ENCODE measurements at regions not wholly inside any gene's neighbourhood (a gene's known extent, or its start where the extent isn't known, plus 50 kb on each side); places are given as distances from the start of the nearest gene placed in this dataset.
A peak's percentile ranks its signal among the peaks of the same experiment; 100 is the strongest.

DNA sequence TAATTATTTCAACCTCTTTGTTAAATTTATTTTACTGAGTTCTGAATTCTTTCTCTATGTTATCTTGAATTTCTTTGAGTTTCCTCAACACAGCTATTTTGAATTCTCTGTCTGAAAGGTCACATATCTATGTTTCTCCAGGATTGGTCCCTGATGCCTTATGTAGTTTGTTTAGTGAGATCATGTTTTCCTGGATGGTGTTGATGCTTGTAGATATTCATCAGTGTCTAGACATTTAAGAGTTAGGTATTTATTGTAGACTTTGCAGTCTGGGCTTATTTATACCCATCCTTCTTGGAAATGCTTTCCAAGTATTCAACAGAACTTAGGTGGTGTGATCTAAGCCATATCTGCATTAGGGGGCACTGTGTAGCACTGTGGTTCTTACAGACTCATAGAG is 70.2 kb upstream of the SLC27A6 start:
- H3K4me2 ChIP-seq (ENCODE audit: low read depth, low read length, poor library complexity, severe bottlenecking): no peak overlapping the region

DNA sequence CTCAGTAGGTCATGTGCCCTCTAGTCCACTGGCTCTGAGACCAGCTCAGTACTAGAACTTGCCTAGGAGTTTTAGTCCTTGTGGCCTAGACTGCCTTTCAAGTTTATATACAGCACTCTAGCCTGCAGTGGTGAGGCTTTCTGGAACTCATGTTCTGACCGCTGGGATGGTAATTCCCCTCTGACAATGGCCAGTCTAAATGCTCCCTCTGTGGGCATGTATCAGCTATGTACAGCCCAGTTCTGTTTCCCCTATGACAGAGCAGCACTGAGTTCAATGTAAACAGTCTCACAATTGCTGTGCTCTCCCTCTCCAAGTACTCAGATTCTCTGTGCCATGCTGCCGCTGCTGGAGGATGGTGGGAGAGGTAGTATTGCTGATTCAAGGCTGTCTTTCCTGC is 68.6 kb upstream of the SLC27A6 start:
- no peak overlapping the region for H3K4me2 ChIP-seq (ENCODE audit: low read depth, low read length, poor library complexity, severe bottlenecking)
- H3K36me3 ChIP-seq (ENCODE audit: insufficient read depth, low read length): no peaks in the 10 kb centered on the region
- H3K79me2 ChIP-seq (ENCODE audit: low read length): no peaks in the 10 kb centered on the region
- DNase-seq: peak; percentile 20
- H3K9me3 ChIP-seq (ENCODE audit: low read length): no peaks in the 10 kb centered on the region
- no peaks in the 10 kb centered on the region for H3K27me3 ChIP-seq (ENCODE audit: low read length)
- H3K27ac ChIP-seq (ENCODE audit: low read length): no peak overlapping the region
- H3K4me3 ChIP-seq (ENCODE audit: low read length): no peak overlapping the region
- no peaks in the 10 kb centered on the region for H4K20me1 ChIP-seq (ENCODE audit: insufficient read depth, low read depth, low read length)
- H2AFZ ChIP-seq (ENCODE audit: low read length): no peak overlapping the region
- H3K9me2 ChIP-seq (replicated peaks; ENCODE audit: insufficient read depth, low read length): no peaks in the 10 kb centered on the region
- no peaks in the 10 kb centered on the region for H3K4me1 ChIP-seq (ENCODE audit: low read length)
- no peak overlapping the region for H3K9ac ChIP-seq (ENCODE audit: low read length)

More for the DNA sequence above, 70.2 kb upstream of the SLC27A6 start:
- Histone ChIP-seq H3K9me2 (replicated peaks; ENCODE audit: insufficient read depth, low read length) (no peaks in the 10 kb centered on the region), H4K20me1 (ENCODE audit: insufficient read depth, low read depth, low read length) (no peaks in the 10 kb centered on the region), H2AFZ (ENCODE audit: low read length) (no peak overlapping the region), H3K27ac (ENCODE audit: low read length) (no peak overlapping the region), H3K79me2 (ENCODE audit: low read length) (no peaks in the 10 kb centered on the region), H3K36me3 (ENCODE audit: insufficient read depth, low read length) (no peaks in the 10 kb centered on the region), H3K9me3 (ENCODE audit: low read length) (no peaks in the 10 kb centered on the region), H3K4me1 (ENCODE audit: low read length) (no peaks in the 10 kb centered on the region), H3K9ac (ENCODE audit: low read length) (no peak overlapping the region), H3K27me3 (ENCODE audit: low read length) (no peaks in the 10 kb centered on the region), H3K4me3 (ENCODE audit: low read length) (no peak overlapping the region)
- peak; percentile 6 for DNase-seq

DNA sequence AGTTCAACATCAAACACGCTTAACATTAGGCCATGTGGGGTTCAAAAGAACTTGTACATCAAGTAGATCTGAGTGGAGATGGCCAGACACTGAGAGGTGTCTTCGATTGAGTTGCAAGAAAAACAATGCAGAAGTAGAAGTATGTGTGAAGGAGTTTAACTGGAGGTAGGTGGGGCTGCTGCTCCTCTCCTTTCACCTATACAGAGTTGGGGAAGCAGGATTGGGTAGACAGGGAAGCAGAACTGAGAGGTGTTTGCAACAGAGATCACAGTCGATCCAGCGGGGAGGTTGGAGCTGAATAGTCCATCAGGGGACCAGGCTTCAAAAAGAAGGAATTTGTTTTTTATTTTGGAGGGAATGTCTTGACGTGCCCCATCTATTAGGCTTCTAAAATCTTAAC is 61.7 kb upstream of the SLC27A6 start:
- H3K27me3 ChIP-seq (ENCODE audit: low read length): no peaks in the 10 kb centered on the region
- no peaks in the 10 kb centered on the region for H3K9me2 ChIP-seq (replicated peaks; ENCODE audit: insufficient read depth, low read length)
- H3K27ac ChIP-seq (ENCODE audit: low read length): no peak overlapping the region
- no peaks in the 10 kb centered on the region for H3K79me2 ChIP-seq (ENCODE audit: low read length)
- H4K20me1 ChIP-seq (ENCODE audit: insufficient read depth, low read depth, low read length): no peaks in the 10 kb centered on the region
- no peak overlapping the region for H3K4me3 ChIP-seq (ENCODE audit: low read length)
- H3K36me3 ChIP-seq (ENCODE audit: insufficient read depth, low read length): no peaks in the 10 kb centered on the region
- DNase-seq: no peak
- H3K4me2 ChIP-seq (ENCODE audit: low read depth, low read length, poor library complexity, severe bottlenecking): no peak overlapping the region
- H3K4me1 ChIP-seq (ENCODE audit: low read length): no peaks in the 10 kb centered on the region
- H3K9me3 ChIP-seq (ENCODE audit: low read length): no peaks in the 10 kb centered on the region
- no peak overlapping the region for H2AFZ ChIP-seq (ENCODE audit: low read length)
- H3K9ac ChIP-seq (ENCODE audit: low read length): no peak overlapping the region

DNA sequence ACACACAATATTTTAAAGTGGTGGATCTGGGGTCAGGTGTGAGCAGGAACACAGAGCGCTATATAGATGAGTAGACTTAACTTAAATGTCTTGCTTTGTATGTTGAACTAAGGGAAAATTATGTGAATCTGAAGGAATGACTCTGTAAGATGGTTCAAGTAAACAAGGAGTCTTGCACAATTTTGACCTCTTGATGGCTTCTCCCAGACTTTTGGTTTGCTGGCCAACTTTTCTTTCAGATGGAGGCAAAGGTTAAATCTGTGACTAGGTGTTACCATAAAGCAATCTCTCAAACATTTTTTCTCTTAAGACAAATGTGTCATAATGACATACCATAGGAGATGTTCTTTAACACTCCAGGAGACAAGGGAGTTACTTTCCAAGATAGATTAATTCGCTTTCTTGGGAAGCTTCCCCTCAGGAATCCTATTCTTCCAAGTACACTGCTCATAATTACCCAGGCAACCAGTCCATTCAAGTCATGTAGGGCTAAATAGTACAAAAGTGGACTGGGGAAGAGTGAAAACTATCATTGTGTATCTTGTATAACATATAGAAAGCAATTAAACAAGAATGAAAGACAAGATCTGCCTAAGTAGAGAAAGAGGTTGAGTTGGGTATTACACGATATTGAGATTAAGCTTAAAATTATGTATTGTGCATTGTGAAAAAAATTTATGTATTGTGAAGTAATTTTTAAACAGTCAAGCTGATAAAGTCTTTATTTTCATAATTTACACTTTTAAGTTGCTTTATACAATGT is 60.3 kb upstream of the SLC27A6 start:
- Histone ChIP-seq H3K27ac (ENCODE audit: low read length) (no peak overlapping the region), H3K4me2 (ENCODE audit: low read depth, low read length, poor library complexity, severe bottlenecking) (no peak overlapping the region), H3K27me3 (ENCODE audit: low read length) (no peaks in the 10 kb centered on the region), H3K4me3 (ENCODE audit: low read length) (no peak overlapping the region), H4K20me1 (ENCODE audit: insufficient read depth, low read depth, low read length) (no peaks in the 10 kb centered on the region), H3K9me3 (ENCODE audit: low read length) (no peaks in the 10 kb centered on the region), H3K36me3 (ENCODE audit: insufficient read depth, low read length) (no peaks in the 10 kb centered on the region), H3K4me1 (ENCODE audit: low read length) (no peaks in the 10 kb centered on the region), H2AFZ (ENCODE audit: low read length) (no peak overlapping the region), H3K9me2 (replicated peaks; ENCODE audit: insufficient read depth, low read length) (no peaks in the 10 kb centered on the region), H3K79me2 (ENCODE audit: low read length) (no peaks in the 10 kb centered on the region), H3K9ac (ENCODE audit: low read length) (no peak overlapping the region)
- no peak for DNase-seq

DNA sequence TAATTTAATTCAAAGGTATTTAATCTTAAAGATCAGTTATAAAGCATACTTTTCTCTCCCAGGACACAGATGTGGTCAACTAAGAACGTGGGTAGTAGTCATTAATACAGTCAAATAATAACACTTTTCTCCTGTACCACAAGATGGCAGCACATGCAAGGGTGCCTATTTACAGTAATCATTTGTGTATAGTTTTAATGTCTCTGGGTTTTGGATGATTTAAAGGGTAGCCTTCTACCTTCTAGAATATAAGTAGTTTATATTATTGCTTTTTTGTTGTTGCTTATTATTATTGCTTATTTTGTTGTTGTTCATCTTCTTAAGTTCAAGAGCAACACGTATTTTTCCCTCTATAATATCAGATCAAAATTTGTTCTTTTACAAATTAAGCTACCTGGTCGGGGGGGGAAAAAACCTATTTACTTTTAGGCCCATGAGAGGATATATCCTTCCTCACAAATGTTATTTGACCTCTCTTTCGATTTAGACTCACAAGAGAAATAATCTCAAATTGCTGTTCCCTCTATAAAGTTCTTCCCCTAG is 59.6 kb upstream of the SLC27A6 start:
- no peak overlapping the region for H3K9ac ChIP-seq (ENCODE audit: low read length)
- H3K4me2 ChIP-seq (ENCODE audit: low read depth, low read length, poor library complexity, severe bottlenecking): no peak overlapping the region
- H3K9me2 ChIP-seq (replicated peaks; ENCODE audit: insufficient read depth, low read length): no peaks in the 10 kb centered on the region
- no peaks in the 10 kb centered on the region for H3K4me1 ChIP-seq (ENCODE audit: low read length)
- no peak overlapping the region for H3K27ac ChIP-seq (ENCODE audit: low read length)
- no peak overlapping the region for H2AFZ ChIP-seq (ENCODE audit: low read length)
- no peaks in the 10 kb centered on the region for H3K79me2 ChIP-seq (ENCODE audit: low read length)
- no peaks in the 10 kb centered on the region for H3K9me3 ChIP-seq (ENCODE audit: low read length)
- H4K20me1 ChIP-seq (ENCODE audit: insufficient read depth, low read depth, low read length): no peaks in the 10 kb centered on the region
- H3K36me3 ChIP-seq (ENCODE audit: insufficient read depth, low read length): no peaks in the 10 kb centered on the region
- no peak overlapping the region for H3K4me3 ChIP-seq (ENCODE audit: low read length)
- DNase-seq: peak; percentile 81
- no peaks in the 10 kb centered on the region for H3K27me3 ChIP-seq (ENCODE audit: low read length)

DNA sequence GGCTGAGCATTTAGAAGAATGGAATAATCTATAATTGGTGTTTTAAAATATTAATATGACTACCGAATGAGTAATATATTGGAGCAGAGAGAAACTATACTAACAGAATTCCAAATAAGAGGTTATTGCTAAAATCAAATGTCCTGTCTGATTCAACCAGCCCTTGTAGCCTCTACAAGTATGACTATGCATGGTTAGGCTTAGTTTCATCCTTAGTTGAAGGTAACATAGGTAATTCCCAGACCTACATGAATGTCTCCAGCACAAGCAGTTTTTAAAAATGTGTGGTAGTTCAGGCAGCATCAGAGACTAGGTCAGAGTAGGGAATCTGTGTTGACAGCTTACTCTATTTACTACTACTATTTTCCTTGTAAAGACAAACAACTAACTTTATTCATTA is 51.7 kb upstream of the SLC27A6 start:
- Histone ChIP-seq H3K27ac (ENCODE audit: low read length) (no peak overlapping the region), H3K9me2 (replicated peaks; ENCODE audit: insufficient read depth, low read length) (no peaks in the 10 kb centered on the region), H3K4me3 (ENCODE audit: low read length) (no peak overlapping the region), H3K79me2 (ENCODE audit: low read length) (no peaks in the 10 kb centered on the region), H3K27me3 (ENCODE audit: low read length) (no peaks in the 10 kb centered on the region), H3K36me3 (ENCODE audit: insufficient read depth, low read length) (no peaks in the 10 kb centered on the region), H3K9me3 (ENCODE audit: low read length) (no peaks in the 10 kb centered on the region), H3K4me1 (ENCODE audit: low read length) (no peaks in the 10 kb centered on the region), H2AFZ (ENCODE audit: low read length) (no peak overlapping the region), H4K20me1 (ENCODE audit: insufficient read depth, low read depth, low read length) (no peaks in the 10 kb centered on the region), H3K9ac (ENCODE audit: low read length) (no peak overlapping the region), H3K4me2 (ENCODE audit: low read depth, low read length, poor library complexity, severe bottlenecking) (no peak overlapping the region)
- peak; percentile 24 for DNase-seq
